Natural killer cell (primary cell): ENCODE measurements at regions not wholly inside any gene's neighbourhood (a gene's known extent, or its start where the extent isn't known, plus 50 kb on each side); places are given as distances from the start of the nearest gene placed in this dataset.

Source experiments
- ATAC-seq, 3 donors: fragments of 150-1000 bp in 2 of 3; fragments of 200-7000 bp in 1 of 3; cut with Tn5 transposase; 1 replicate in 1 of 3; 2 replicates in 2 of 3; pipeline ENCODE4 v1.10.0; 2021; ENCODE audit warnings: mild to moderate bottlenecking in 2 of 3, moderate library complexity in 2 of 3
- DNase-seq, 2 donors: peaks; one replicate each; pipeline versions ENCODE4 v3.0.0 to v3.0.0-alpha.2; 2013 to 2021; ENCODE audit warnings: mixed read lengths in 1 of 2
- H3K27ac ChIP-seq: one replicate; pipeline ENCODE4 v1.5.1; 2013; ENCODE audit warnings: mild to moderate bottlenecking, low read length
- H3K27me3 ChIP-seq: one replicate; pipeline ENCODE4 v1.6.1; 2013; ENCODE audit warnings: low read length; ENCODE audit not compliant: control insufficient read depth, insufficient read depth
- H3K36me3 ChIP-seq: one replicate; pipeline ENCODE4 v1.6.1; 2013; ENCODE audit warnings: low read length; ENCODE audit not compliant: control insufficient read depth, insufficient read depth
- H3K4me1 ChIP-seq: one replicate; pipeline ENCODE4 v1.6.1; 2013; ENCODE audit warnings: low read length; ENCODE audit not compliant: control insufficient read depth, insufficient read depth
- H3K4me3 ChIP-seq: one replicate; pipeline ENCODE4 v1.5.1; 2013; ENCODE audit warnings: low read length
- H3K9me3 ChIP-seq: one replicate; pipeline ENCODE4 v1.6.1; 2013; ENCODE audit warnings: low read length; ENCODE audit not compliant: control insufficient read depth, insufficient read depth
- H3K27ac Mint-ChIP-seq, 2 donors: one replicate each; pipeline ENCODE4 v1.8.0; 2022; ENCODE audit warnings: mild to moderate bottlenecking in 2 of 2, mixed read lengths in 2 of 2, moderate library complexity in 1 of 2
- H3K27me3 Mint-ChIP-seq, 2 donors: one replicate each; pipeline ENCODE4 v1.8.0; 2022; ENCODE audit warnings: low read depth in 2 of 2, mixed read lengths in 2 of 2
- H3K36me3 Mint-ChIP-seq: one replicate; pipeline ENCODE4 v1.8.0; 2022; ENCODE audit warnings: mixed read lengths
- H3K4me1 Mint-ChIP-seq, 2 donors: one replicate each; pipeline ENCODE4 v1.8.0; 2022; ENCODE audit warnings: mixed read lengths in 2 of 2
- H3K4me3 Mint-ChIP-seq: one replicate; pipeline ENCODE4 v1.8.0; 2022; ENCODE audit warnings: mild to moderate bottlenecking, moderate library complexity, mixed read lengths
- H3K9me3 Mint-ChIP-seq, 2 donors: one replicate each; pipeline ENCODE4 v1.8.0; 2022; ENCODE audit warnings: mixed read lengths in 2 of 2
- CTCF ChIP-seq: fragments of 200-600 bp; IDR thresholded peaks from one replicate; pipeline ENCODE4 v1.8.0; 2022; ENCODE audit warnings: antibody characterized with exemption
- WGBS: methylation state at CpG from one replicate; pipeline ENCODE4 v1.1.7; 2013; ENCODE audit warnings: missing lambda C conversion rate; ENCODE audit not compliant: insufficient coverage; 5-methylcytosine and 5-hydroxymethylcytosine counted together
- intact Hi-C: fragments of 100-400 bp; cut with micrococcal nuclease; formaldehyde crosslinking; loops from one replicate; pipeline ENCODE4 v1.14.2; 2022

- H3K27me3 ChIP-seq, result no peaks in the 10 kb centered on the region
- no peaks in the 10 kb centered on the region for H3K9me3 ChIP-seq
- H3K4me1 Mint-ChIP-seq, result no peaks in the 10 kb centered on the region
Observed at GRCh38 chr5:3217771-3218495, 377.7 kb upstream of the IRX1 start.

GRCh38 chr5:3217114-3217513, 378.5 kb upstream of the IRX1 start:
- WGBS, result 84% methylated on average over 10 of the region's 10 CpGs
- H3K27ac Mint-ChIP-seq, result no peak overlapping the region
- intact Hi-C loops, result no loop called here
- H3K9me3 ChIP-seq, result no peaks in the 10 kb centered on the region
- H3K27ac ChIP-seq, result no peak overlapping the region
- no peaks in the 10 kb centered on the region for H3K4me1 ChIP-seq
- TF ChIP-seq CTCF, result no peak
- H3K9me3 Mint-ChIP-seq, result peaks cover 0 to 3% of the 10 kb centered on the region in 2 donors
- no peaks in the 10 kb centered on the region for H3K4me1 Mint-ChIP-seq
- DNase-seq, result no peak
- no peaks in the 10 kb centered on the region for H3K27me3 ChIP-seq
- H3K36me3 ChIP-seq, result no peaks in the 10 kb centered on the region
- no peak overlapping the region for H3K4me3 Mint-ChIP-seq
- no peak overlapping the region for H3K4me3 ChIP-seq
- H3K36me3 Mint-ChIP-seq, result no peaks in the 10 kb centered on the region
- ATAC-seq, result no peak
- no peaks in the 10 kb centered on the region for H3K27me3 Mint-ChIP-seq

More at GRCh38 chr5:3217771-3218495, 377.7 kb upstream of the IRX1 start:
- Mint-ChIP-seq H3K27me3 (no peaks in the 10 kb centered on the region), H3K36me3 (no peaks in the 10 kb centered on the region), H3K4me3 (no peak overlapping the region), H3K9me3 (peaks cover 0 to 3% of the 10 kb centered on the region in 2 donors), H3K27ac (no peak overlapping the region)
- DNase-seq (no peak), ATAC-seq (no peak)
- 82% methylated on average over 22 of the region's 22 CpGs for WGBS
- intact Hi-C loops, result no loop called here
- TF ChIP-seq CTCF, result no peak
- no peak overlapping the region for H3K4me3 ChIP-seq
- no peaks in the 10 kb centered on the region for H3K4me1 ChIP-seq
- H3K36me3 ChIP-seq, result no peaks in the 10 kb centered on the region
- no peak overlapping the region for H3K27ac ChIP-seq

GRCh38 chr5:3216386-3216785, 379.2 kb upstream of the IRX1 start:
- WGBS, result 82% methylated on average over 5 of the region's 7 CpGs
- no peak for TF ChIP-seq CTCF
- DNase-seq (no peak), ATAC-seq (no peak)
- Histone ChIP-seq H3K4me1 (no peaks in the 10 kb centered on the region), H3K4me3 (no peak overlapping the region), H3K27ac (no peak overlapping the region), H3K36me3 (no peaks in the 10 kb centered on the region), H3K9me3 (no peaks in the 10 kb centered on the region), H3K27me3 (no peaks in the 10 kb centered on the region)
- Mint-ChIP-seq H3K9me3 (peaks cover 0 to 3% of the 10 kb centered on the region in 2 donors), H3K27me3 (no peaks in the 10 kb centered on the region), H3K36me3 (no peaks in the 10 kb centered on the region), H3K27ac (no peak overlapping the region), H3K4me1 (no peaks in the 10 kb centered on the region), H3K4me3 (no peak overlapping the region)
- intact Hi-C loops, result no loop called here

GRCh38 chr5:3214838-3215374, 380.7 kb upstream of the IRX1 start:
- Histone ChIP-seq H3K4me1 (no peaks in the 10 kb centered on the region), H3K9me3 (peaks cover 3% of the 10 kb centered on the region), H3K4me3 (no peak overlapping the region), H3K36me3 (no peaks in the 10 kb centered on the region), H3K27me3 (no peaks in the 10 kb centered on the region), H3K27ac (no peak overlapping the region)
- no peak overlapping the region for H3K4me3 Mint-ChIP-seq
- H3K27me3 Mint-ChIP-seq, result no peaks in the 10 kb centered on the region
- TF ChIP-seq CTCF, result no peak
- peaks cover 3 to 6% of the 10 kb centered on the region in 2 donors for H3K9me3 Mint-ChIP-seq
- ATAC-seq (no peak), DNase-seq (no peak)
- H3K36me3 Mint-ChIP-seq, result no peaks in the 10 kb centered on the region
- H3K4me1 Mint-ChIP-seq, result no peaks in the 10 kb centered on the region
- 78% methylated on average over 12 of the region's 12 CpGs for WGBS
- no peak overlapping the region for H3K27ac Mint-ChIP-seq
- intact Hi-C loops, result no loop called here
